K562 (cell line): ENCODE measurements at regions not wholly inside any gene's neighbourhood (a gene's known extent, or its start where the extent isn't known, plus 50 kb on each side); places are given as distances from the start of the nearest gene placed in this dataset.

Experiments used
- ATAC-seq: fragments of 200-7000 bp; cut with Tn5 transposase; 3 replicates; pipeline ENCODE4 v1.9.1; 2020; ENCODE audit warnings: moderate library complexity
- BruUV-seq: library from RNA; stranded (reverse); fragments of 400-500 nt; replicated peaks from 2 replicates; lab custom pipeline; 2021; lab: Mats Ljungman, UMichigan
- CTCF ChIA-PET: fragments of 300-600 bp; formaldehyde crosslinking; extraction: SDS; loops from one replicate; lab custom pipeline; 2021; ENCODE audit warnings: low intra/inter-chr PET ratio; lab: Yijun Ruan, JAX
- POLR2A ChIA-PET: fragments of 300-600, 350-650 bp; sonication (Branson Sonifier 250); formaldehyde crosslinking; extraction: SDS; loops from one replicate; lab custom pipeline; 2021; ENCODE audit warnings: antibody characterized with exemption, inconsistent platforms; lab: Yijun Ruan, JAX
- DNase-seq, 4 experiments: peaks; one replicate each; pipeline versions ENCODE4 v3.0.0 to v3.0.0-alpha.2; 2011 to 2018; ENCODE audit warnings: low spot score in 3 of 4, mixed read lengths in 3 of 4; ENCODE audit errors: extremely low read depth in 1 of 4
- FAIRE-seq: peaks from 2 replicates; lab custom pipeline; 2011; peaks lifted over from hg19 to GRCh38; lab: Jason Lieb, UNC
- H2AFZ ChIP-seq: 2 replicates; pipeline ENCODE4 v1.6.0; 2011; ENCODE audit warnings: low read depth, low read length, control low read depth, inconsistent platforms
- H3K27ac ChIP-seq: fragments of 200-600 bp; 3 replicates; pipeline ENCODE4 v1.8.0; 2011; ENCODE audit warnings: low read depth, mild to moderate bottlenecking, control low read depth, inconsistent platforms, low read length, moderate library complexity, mixed read lengths; ENCODE audit errors: extremely low read depth
- H3K27me3 ChIP-seq, 2 experiments: fragments of 300-600 bp in 1 of 2; 2 replicates in 1 of 2; 3 replicates in 1 of 2; pipeline versions ENCODE4 v1.6.0 to v1.8.0; 2011; ENCODE audit warnings: inconsistent platforms in 2 of 2, low read length in 2 of 2, mild to moderate bottlenecking in 1 of 2, mixed read lengths in 1 of 2, moderate library complexity in 1 of 2; ENCODE audit not compliant: control insufficient read depth in 2 of 2, insufficient read depth in 2 of 2
- H3K36me3 ChIP-seq: fragments of 300-600 bp; 3 replicates; pipeline ENCODE4 v1.8.0; 2011; ENCODE audit warnings: mild to moderate bottlenecking, low read length, inconsistent platforms; ENCODE audit not compliant: control insufficient read depth, insufficient read depth
- H3K4me1 ChIP-seq, 2 experiments: fragments of 200-600 bp in 1 of 2; replicated peaks in 1 of 2; 2 replicates in 1 of 2; 3 replicates in 1 of 2; pipeline versions ENCODE4 v1.5.1 to v1.8.0; 2011; ENCODE audit warnings: inconsistent platforms in 2 of 2, low read length in 2 of 2, mild to moderate bottlenecking in 1 of 2, mixed read lengths in 1 of 2, moderate library complexity in 1 of 2; ENCODE audit not compliant: control insufficient read depth in 2 of 2, insufficient read depth in 2 of 2
- H3K4me2 ChIP-seq: 2 replicates; pipeline ENCODE4 v1.6.1; 2011; ENCODE audit warnings: low read length, control low read depth, inconsistent platforms, mixed read lengths; ENCODE audit not compliant: insufficient read depth
- H3K4me3 ChIP-seq: fragments of 200-600 bp; sonication (generic), shearing (Covaris generic); 2 replicates; pipeline ENCODE4 v1.5.1; 2016; ENCODE audit warnings: control low read depth, inconsistent platforms
- H3K79me2 ChIP-seq: fragments of 200-600 bp; 3 replicates; pipeline ENCODE4 v1.8.0; 2011; ENCODE audit warnings: low read length, inconsistent platforms; ENCODE audit not compliant: control insufficient read depth, insufficient read depth
- H3K9ac ChIP-seq, 2 experiments: 2 replicates each; pipeline versions ENCODE4 v1.6.0 to v1.6.1; 2011; ENCODE audit warnings: low read depth in 2 of 2, low read length in 2 of 2, control low read depth in 1 of 2, inconsistent platforms in 1 of 2, mild to moderate bottlenecking in 1 of 2, mixed read lengths in 1 of 2; ENCODE audit not compliant: insufficient read depth in 1 of 2
- H3K9me1 ChIP-seq: one replicate; pipeline ENCODE4 v1.6.0; 2011; ENCODE audit warnings: inconsistent platforms, mild to moderate bottlenecking, low read length, moderate library complexity; ENCODE audit not compliant: control insufficient read depth, insufficient read depth
- H3K9me3 ChIP-seq: replicated peaks from 2 replicates; pipeline ENCODE4 v1.5.1; 2011; ENCODE audit warnings: low read depth, low read length, inconsistent platforms; ENCODE audit not compliant: control insufficient read depth, insufficient read depth
- H4K20me1 ChIP-seq: replicated peaks from 2 replicates; pipeline ENCODE4 v1.6.1; 2011; ENCODE audit warnings: low read length, inconsistent platforms, mixed read lengths; ENCODE audit not compliant: control insufficient read depth, insufficient read depth
- BMI1 ChIP-seq: fragments of 150-350 bp; IDR thresholded peaks from 2 replicates; pipeline ENCODE4 v1.6.1; 2014; ENCODE audit warnings: low read length
- EP400 ChIP-seq: fragments of 450-650 bp; IDR thresholded peaks from 2 replicates; pipeline ENCODE4 v1.6.1; 2017; ENCODE audit warnings: antibody characterized with exemption, mild to moderate bottlenecking, moderate library complexity
- HCFC1 ChIP-seq: IDR thresholded peaks from 2 replicates; pipeline ENCODE4 v1.6.1; 2012; ENCODE audit warnings: low read depth, low read length, improper control_type of control experiment
- HDAC2 ChIP-seq: fragments of 450-650 bp; IDR thresholded peaks from 2 replicates; pipeline ENCODE4 v1.6.1; 2016; ENCODE audit warnings: mild to moderate bottlenecking
- HLTF ChIP-seq: fragments of 450-650 bp; IDR thresholded peaks from 2 replicates; pipeline ENCODE4 v1.6.1; 2016
- HOMEZ ChIP-seq: fragments of 250-450 bp; sonication (Bioruptor Pico); IDR thresholded peaks from 2 replicates; pipeline ENCODE4 v1.4.0; 2020; ENCODE audit warnings: mild to moderate bottlenecking, moderate library complexity
- LCOR ChIP-seq: sonication (generic); formaldehyde crosslinking; IDR thresholded peaks from 2 replicates; pipeline ENCODE4 v1.8.0; 2022; ENCODE audit warnings: mild to moderate bottlenecking, missing genetic modification reagents
- MEF2D ChIP-seq: conservative IDR thresholded peaks from 2 replicates; pipeline ENCODE4 v1.6.1; 2016; ENCODE audit warnings: low read depth, missing genetic modification characterization, missing compliant biosample characterization
- RHOXF2B ChIP-seq: fragments of 250-450 bp; sonication (Bioruptor Pico); conservative IDR thresholded peaks from 2 replicates; pipeline ENCODE4 v1.5.1; 2021
- RNF2 ChIP-seq: sonication (generic); IDR thresholded peaks from 2 replicates; pipeline ENCODE4 v1.6.1; 2016
- TOE1 ChIP-seq, 2 experiments: fragments of 450-650 bp in 1 of 2; sonication (generic) in 1 of 2; formaldehyde crosslinking in 1 of 2; IDR thresholded peaks; 2 replicates each; pipeline versions ENCODE4 v1.7.1 to v1.8.0; 2016 to 2022; ENCODE audit warnings: borderline replicate concordance in 2 of 2, mild to moderate bottlenecking in 2 of 2, antibody characterized with exemption in 1 of 2, inconsistent platforms in 1 of 2, low read depth in 1 of 2, missing genetic modification reagents in 1 of 2, moderate library complexity in 1 of 2
- ZFPM2 ChIP-seq: fragments of 250-450 bp; sonication (Bioruptor Pico); IDR thresholded peaks from 2 replicates; pipeline ENCODE4 v1.5.1; 2022; ENCODE audit warnings: mild to moderate bottlenecking
- ZNF354B ChIP-seq: fragments of 250-450 bp; sonication (Bioruptor Pico); IDR thresholded peaks from 2 replicates; pipeline ENCODE4 v1.4.0; 2020
- ZNF445 ChIP-seq: fragments of 250-450 bp; sonication (Bioruptor Pico); IDR thresholded peaks from 2 replicates; pipeline ENCODE4 v1.4.0; 2020; ENCODE audit warnings: low read depth, mild to moderate bottlenecking, moderate library complexity
- ZNF785 ChIP-seq: fragments of 250-450 bp; sonication (Bioruptor Pico); IDR thresholded peaks from 2 replicates; pipeline ENCODE4 v1.4.0; 2020; ENCODE audit warnings: mild to moderate bottlenecking
- ZNF79 ChIP-seq: fragments of 250-450 bp; sonication (Bioruptor Pico); IDR thresholded peaks from 2 replicates; pipeline ENCODE4 v1.4.0; 2020; ENCODE audit warnings: low read depth, mild to moderate bottlenecking, moderate library complexity
- WGBS: fragments of 100-300 bp; shearing (Covaris generic); methylation state at CpG from one replicate; pipeline ENCODE4 v1.1.6; 2016; ENCODE audit warnings: low coverage, mixed read lengths; ENCODE audit not compliant: insufficient coverage; ENCODE audit errors: missing lambda C conversion rate; 5-methylcytosine and 5-hydroxymethylcytosine counted together
- in situ Hi-C: fragments of 300-500 bp; cut with MboI; formaldehyde crosslinking; loops from 4 replicates; pipeline ENCODE4 v1.15.0; 2018; ENCODE audit warnings: inconsistent platforms, mixed read lengths
- intact Hi-C: fragments of 100-400 bp; cut with micrococcal nuclease; formaldehyde crosslinking; loops from 2 replicates; pipeline ENCODE4 v1.14.2; 2022

- TF ChIP-seq HDAC2 (no peak), BMI1 (no peak), LCOR (CRISPR knock-in tag) (no peak), ZNF79 (no peak)
- TF ChIP-seq, all 486 proteins: peak for 0
Observed at GRCh38 chr10:121051696-121052279, 200.6 kb downstream of the WDR11 start (continued).

GRCh38 chr10:121053151-121053550, 202.0 kb downstream of the WDR11 start:
- Histone ChIP-seq H3K27ac (no peak overlapping the region), H3K36me3 (no peaks in the 10 kb centered on the region), H4K20me1 (no peaks in the 10 kb centered on the region; the same call in 1 of the 2 replicates), H3K79me2 (no peaks in the 10 kb centered on the region), H3K9me3 (no peaks in the 10 kb centered on the region), H2AFZ (no peak overlapping the region), H3K9me1 (no peaks in the 10 kb centered on the region), H3K4me3 (no peak overlapping the region), H3K9ac (no peak overlapping the region), H3K27me3 (no peaks in the 10 kb centered on the region)
- CTCF ChIA-PET: no interaction called here
- DNase-seq (no peak), FAIRE-seq (no peak), ATAC-seq (no peak)
- POLR2A ChIA-PET: no interaction called here
- in situ Hi-C loops (no loop called here), intact Hi-C loops (no loop called here)
- no TSS peak for BruUV-seq
- 0% methylated on average over 3 of the region's 3 CpGs for WGBS
- no peak for TF ChIP-seq RNF2
- no peak for TF ChIP-seq EP400
- no peak for TF ChIP-seq TOE1 (IDR thresholded peaks at IDR 0.05; ENCODE audit: borderline replicate concordance)
- no peak for TF ChIP-seq TOE1 (CRISPR knock-in tag; IDR thresholded peaks at IDR 0.05; ENCODE audit: borderline replicate concordance, low read depth)
- no peak for TF ChIP-seq ZFPM2 (CRISPR knock-in tag)
- no peak for TF ChIP-seq RHOXF2B (CRISPR knock-in tag)
- TF ChIP-seq HCFC1: no peak
- no peak for TF ChIP-seq ZNF354B (CRISPR knock-in tag)
- TF ChIP-seq ZNF445 (CRISPR knock-in tag): no peak
- no peak for TF ChIP-seq ZNF785 (CRISPR knock-in tag)
- no peak for TF ChIP-seq HOMEZ (CRISPR knock-in tag)
- no peak for TF ChIP-seq HLTF
- no peak for TF ChIP-seq MEF2D (tag)
- TF ChIP-seq, all 486 proteins: peak for 0
- Histone ChIP-seq H3K4me1 (no peaks in the 10 kb centered on the region), H3K4me2 (no peak overlapping the region)
